ENCODE measurements at regions not wholly inside any gene's neighbourhood (a gene's known extent, or its start where the extent isn't known, plus 50 kb on each side); places are given as distances from the start of the nearest gene placed in this dataset.

GRCh38 chr17:43342589-43342890, 56.3 kb upstream of the ARL4D start:
- H2BK15ac ChIP-seq (ENCODE audit: low read length): no peak overlapping the region
- DNase-seq (ENCODE audit: low read depth in 1 of 2, low spot score in 2 of 2): no peak
- TF ChIP-seq CREB1 (IDR thresholded peaks at IDR 0.05): no peak
- no peak for TF ChIP-seq TCF12 (IDR thresholded peaks at IDR 0.05; ENCODE audit: low read depth, low read length)
- no peak for TF ChIP-seq POLR2AphosphoS5 (IDR thresholded peaks at IDR 0.05; ENCODE audit: low read depth, low read length)
- TF ChIP-seq KDM5A (IDR thresholded peaks at IDR 0.05; ENCODE audit: low read length): no peak
- TF ChIP-seq NRF1 (IDR thresholded peaks at IDR 0.05; ENCODE audit: low read depth, low read length): no peak
- TF ChIP-seq ATF2 (IDR thresholded peaks at IDR 0.05; ENCODE audit: low read length): no peak
- no peak for TF ChIP-seq JUND (IDR thresholded peaks at IDR 0.05; ENCODE audit: low read length)
- TF ChIP-seq, protein P1, sequence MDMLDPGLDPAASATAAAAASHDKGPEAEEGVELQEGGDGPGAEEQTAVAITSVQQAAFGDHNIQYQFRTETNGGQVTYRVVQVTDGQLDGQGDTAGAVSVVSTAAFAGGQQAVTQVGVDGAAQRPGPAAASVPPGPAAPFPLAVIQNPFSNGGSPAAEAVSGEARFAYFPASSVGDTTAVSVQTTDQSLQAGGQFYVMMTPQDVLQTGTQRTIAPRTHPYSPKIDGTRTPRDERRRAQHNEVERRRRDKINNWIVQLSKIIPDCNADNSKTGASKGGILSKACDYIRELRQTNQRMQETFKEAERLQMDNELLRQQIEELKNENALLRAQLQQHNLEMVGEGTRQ (IDR thresholded peaks at IDR 0.05; ENCODE audit: low read length): no peak
- no peak for TF ChIP-seq CBX8 (IDR thresholded peaks at IDR 0.05; ENCODE audit: borderline replicate concordance, low read depth, low read length)
- TF ChIP-seq CBX5 (IDR thresholded peaks at IDR 0.05; ENCODE audit: low read depth, low read length): no peak
- H2BK20ac ChIP-seq (ENCODE audit: low read length): no peak overlapping the region
- H3K4me1 ChIP-seq (replicated peaks in 1 of 4; ENCODE audit: control insufficient read depth in 3 of 4, insufficient read depth in 4 of 4, low read length in 3 of 4): peaks cover 5 to 18% (median 7%) of the 10 kb centered on the region in 4 experiments; a peak in 6 of 7 replicates
- H3K23me2 ChIP-seq (ENCODE audit: low read depth, low read length): no peaks in the 10 kb centered on the region
- 86% methylated on average over 5 of the region's 5 CpGs; no CpG with 5 or more reads in 1 of the 2 experiments for WGBS, 2 experiments (ENCODE audit: extremely low coverage in 1 of 2, insufficient coverage in 1 of 2, insufficient read length in 1 of 2, insufficient replicate concordance in 2 of 2, low coverage in 1 of 2, low lambda C conversion rate in 2 of 2, missing lambda C conversion rate in 1 of 2)
- H3K9me3 ChIP-seq (ENCODE audit: insufficient read depth in 2 of 2, low read depth in 1 of 2, low read length in 1 of 2): peaks cover under 1 to 3% of the 10 kb centered on the region in 2 experiments
- no peak overlapping the region for H3K4ac ChIP-seq (replicated peaks; ENCODE audit: insufficient read length, low read depth, low read length)
- H3K79me1 ChIP-seq (ENCODE audit: low read depth, low read length): no peaks in the 10 kb centered on the region
- no peak overlapping the region for H4K8ac ChIP-seq (ENCODE audit: extremely low read depth, insufficient read depth, low read length)
- FAIRE-seq: no peak
- H3K36me3 ChIP-seq (ENCODE audit: control insufficient read depth in 2 of 4, insufficient read depth in 4 of 4, low read length in 3 of 4): no peaks in the 10 kb centered on the region
- H4K20me1 ChIP-seq (replicated peaks in 1 of 2; ENCODE audit: control insufficient read depth in 1 of 2, insufficient read depth in 2 of 2, low read length in 2 of 2): no peaks in the 10 kb centered on the region
- H4K5ac ChIP-seq (ENCODE audit: insufficient read length, low read depth, low read length): no peak overlapping the region
- ChIA-PET POLR2A (ENCODE audit: partially characterized antibody) (interaction anchor here (1.2 to 5.5 kb wide), 5 partner anchors 14 to 27 kb away, joined by 3 to 41 read pairs (median 9); no protein-coding TSS in a partner anchor), CTCF (ENCODE audit: partially characterized antibody) (interaction anchor here (1.1 to 3.5 kb wide), 4 partner anchors 9 to 127 kb away, joined by 3 to 19 read pairs (median 4); no protein-coding TSS in a partner anchor)
- H4K91ac ChIP-seq (replicated peaks; ENCODE audit: insufficient read length, low read length): no peak overlapping the region
- H3K9ac ChIP-seq (replicated peaks in 1 of 4; ENCODE audit: extremely low read depth in 1 of 4, low read depth in 3 of 4, low read length in 3 of 4): no peak overlapping the region
- no peak overlapping the region for H2AFZ ChIP-seq (ENCODE audit: low read length)
- H2BK120ac ChIP-seq (replicated peaks; ENCODE audit: low read depth, low read length): no peak overlapping the region
- no peak overlapping the region for H3K18ac ChIP-seq (ENCODE audit: extremely low read depth, low read length)
- H2BK12ac ChIP-seq (ENCODE audit: low read depth, low read length): no peak overlapping the region
- no peak overlapping the region for H2AK5ac ChIP-seq (ENCODE audit: low read depth, low read length)
- no peaks in the 10 kb centered on the region for H3K79me2 ChIP-seq (ENCODE audit: control insufficient read depth in 1 of 2, insufficient read depth in 2 of 2, low read length in 2 of 2)
- H2BK5ac ChIP-seq (ENCODE audit: low read depth, low read length): no peak overlapping the region
- H3K4me2 ChIP-seq (ENCODE audit: insufficient read depth in 1 of 2, low read depth in 2 of 2, low read length in 2 of 2): no peak overlapping the region
- no peak overlapping the region for H3K4me3 ChIP-seq (ENCODE audit: extremely low read depth in 1 of 4, insufficient read depth in 2 of 4, low read depth in 3 of 4, low read length in 4 of 4)
- H3K27ac ChIP-seq (ENCODE audit: low read depth, low read length): no peak overlapping the region
- no peak overlapping the region for H3K14ac ChIP-seq (ENCODE audit: insufficient read length)
- H3K23ac ChIP-seq (ENCODE audit: insufficient read length): no peak overlapping the region
- H3K27me3 ChIP-seq (replicated peaks in 1 of 4; ENCODE audit: control insufficient read depth in 3 of 4, extremely low read depth in 1 of 4, insufficient read depth in 3 of 4, low read length in 3 of 4): no peaks in the 10 kb centered on the region
- no peak overlapping the region for H3K56ac ChIP-seq (replicated peaks; ENCODE audit: insufficient read length, low read depth, low read length)

Data from H1 (cell line).